GM19351 (cell line): ENCODE measurements at regions not wholly inside any gene's neighbourhood (a gene's known extent, or its start where the extent isn't known, plus 50 kb on each side); places are given as distances from the start of the nearest gene placed in this dataset.

Experiments
- ATAC-seq: cut with Tn5 transposase; IDR thresholded peaks from one replicate; pipeline ENCODE4 v1.9.1; 2021; ENCODE audit warnings: mild to moderate bottlenecking, moderate library complexity; ENCODE audit not compliant: unreplicated experiment

DNA sequence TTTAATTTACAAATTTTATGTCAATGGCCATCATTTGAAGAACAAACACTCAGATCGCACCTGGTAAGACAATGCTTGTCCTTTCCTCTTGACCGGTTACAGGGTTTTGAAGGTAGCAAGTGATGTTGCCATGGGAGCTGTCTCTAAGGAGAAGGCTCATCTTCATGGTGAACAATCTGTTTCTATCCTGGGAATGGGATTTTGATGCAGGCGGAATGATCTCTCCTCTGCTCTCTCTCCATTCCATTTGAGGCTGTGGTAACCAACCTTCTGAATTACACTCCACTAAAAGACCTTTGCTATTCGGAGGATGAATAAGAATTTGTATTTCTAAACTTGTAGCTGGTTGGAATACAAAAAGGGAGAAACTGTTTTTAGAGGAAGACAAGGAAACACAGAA, 57.9 kb upstream of the SLC5A9 start:
- no peak for ATAC-seq

DNA sequence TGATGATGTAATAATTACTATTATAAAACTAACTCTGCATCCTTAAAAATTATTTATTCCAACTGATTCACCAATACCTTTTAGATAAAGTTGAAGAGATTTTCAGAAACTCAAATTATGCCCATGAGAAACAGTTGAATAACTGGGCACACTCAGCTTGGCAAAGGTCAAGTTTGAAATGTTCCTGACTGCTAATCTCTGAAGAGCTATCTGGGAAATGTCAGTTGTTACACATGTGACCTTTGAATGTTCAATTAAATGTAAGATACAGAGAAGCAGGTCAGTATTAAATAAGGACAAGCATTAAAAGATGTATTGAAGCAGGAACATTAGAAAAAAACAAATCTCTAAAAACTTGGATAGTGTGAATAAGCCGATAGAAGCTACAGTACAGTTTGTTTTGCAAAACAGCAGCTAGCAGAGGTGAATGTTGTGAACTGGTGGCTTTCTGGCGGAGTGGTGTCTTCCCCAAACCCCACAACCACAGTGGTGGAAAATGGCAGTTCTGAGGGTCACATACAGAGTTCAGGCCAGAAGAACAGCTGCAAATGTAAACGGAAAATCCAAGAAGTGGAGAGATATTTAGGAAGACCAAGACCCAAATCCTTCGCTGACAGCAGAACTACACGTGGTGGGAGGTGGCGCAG, 61.9 kb upstream of the SLC5A9 start:
- no peak for ATAC-seq

DNA sequence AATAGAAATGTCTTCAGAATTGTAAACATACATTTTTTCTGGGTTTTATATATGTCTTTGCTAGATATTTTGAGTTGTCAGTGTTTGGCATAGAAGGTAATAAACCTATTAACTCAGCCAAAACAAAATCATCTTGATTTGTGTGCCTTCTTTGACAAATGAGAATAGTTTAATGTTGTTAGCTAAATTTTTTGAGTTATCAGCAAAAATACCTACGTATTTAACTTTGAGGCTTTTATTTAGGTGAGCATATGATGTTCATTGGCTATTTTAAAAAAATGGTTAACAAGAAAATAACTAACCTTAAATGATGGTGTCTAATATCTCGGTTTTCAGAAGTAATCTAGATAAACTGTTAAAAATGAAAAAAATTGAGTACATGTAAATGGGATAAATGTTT, 83.2 kb upstream of the SLC5A9 start:
- no peak for ATAC-seq

DNA sequence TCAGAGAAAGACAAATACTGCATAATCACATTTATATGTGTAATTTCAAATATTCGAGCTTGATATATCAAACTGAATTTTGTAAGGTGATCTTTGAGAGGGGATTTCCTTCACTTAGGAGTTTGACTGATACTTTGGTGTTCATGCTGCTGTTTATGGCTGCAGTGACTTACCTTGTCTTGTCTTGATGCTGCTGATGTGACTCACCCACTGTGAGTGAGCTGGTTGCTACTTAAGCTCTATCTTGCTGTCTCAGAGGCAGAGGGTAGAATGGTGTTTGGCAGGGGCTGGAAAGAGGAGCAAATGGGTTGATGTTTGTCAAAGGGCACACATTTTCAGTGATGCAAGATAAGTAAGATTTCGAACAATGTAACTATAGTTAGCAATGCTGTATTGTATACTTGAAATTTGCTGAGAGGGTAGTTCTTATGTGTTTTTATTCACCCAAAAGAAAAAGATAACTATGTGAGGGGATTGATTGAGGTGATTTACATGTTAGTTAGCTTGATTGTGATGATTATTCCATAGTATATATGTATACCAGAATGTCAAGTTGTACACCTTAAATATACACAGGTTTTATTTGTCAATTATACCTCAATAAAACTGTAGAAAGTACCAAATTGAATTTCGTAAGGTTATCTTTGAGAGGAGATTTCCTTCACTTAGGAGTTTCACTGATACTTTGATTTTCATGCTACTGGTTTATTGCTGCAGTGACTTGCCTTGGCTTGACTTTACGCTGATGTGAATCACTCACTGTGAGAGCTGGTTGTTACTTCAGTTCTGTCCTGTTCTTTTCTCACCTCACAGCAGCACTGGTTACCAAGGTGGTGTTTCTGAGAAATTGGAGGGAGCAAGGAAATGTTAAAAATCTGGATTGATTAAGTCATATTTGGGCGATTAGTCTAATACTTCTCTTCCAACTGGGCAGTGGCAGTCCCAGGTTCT, 94.5 kb upstream of the SLC5A9 start:
- no peak for ATAC-seq

DNA sequence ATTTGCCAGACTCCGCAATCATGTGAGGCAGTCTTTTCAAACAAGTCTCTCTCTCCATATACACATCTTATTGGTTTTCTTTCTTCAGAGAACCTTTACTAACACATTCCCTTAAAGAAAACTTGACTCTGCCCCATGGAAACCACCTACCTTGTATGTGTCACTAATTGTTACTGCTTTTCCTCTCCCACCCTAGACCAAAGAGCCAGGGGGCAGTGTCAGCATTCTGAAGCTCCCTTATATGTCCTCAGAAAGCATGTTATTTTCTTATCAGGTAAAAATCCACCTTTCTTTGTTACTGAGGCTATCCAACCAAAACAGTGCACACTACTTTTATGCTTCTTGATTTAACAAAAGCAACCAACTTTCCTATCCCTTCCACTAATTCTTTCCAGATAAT, 98.9 kb upstream of the SLC5A9 start:
- no peak for ATAC-seq

DNA sequence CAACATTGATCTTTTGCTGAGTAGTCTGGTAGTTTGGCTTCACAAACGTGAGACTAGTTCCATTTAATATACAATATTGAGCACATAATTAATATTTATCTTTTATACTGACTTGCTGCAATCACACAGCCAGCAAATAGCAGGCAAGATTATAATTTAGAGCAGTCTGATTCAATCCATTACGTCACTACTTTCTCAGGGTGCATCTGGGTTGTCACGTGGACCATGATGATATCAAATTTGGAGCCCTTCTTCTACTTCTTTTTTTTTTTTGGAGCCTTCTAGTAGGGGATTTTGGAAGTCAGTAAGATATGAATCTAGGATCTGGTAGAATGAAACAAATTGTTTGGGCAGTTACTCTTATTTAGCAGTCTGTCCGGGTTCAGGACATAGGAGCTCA, 100.6 kb upstream of the SLC5A9 start:
- ATAC-seq, result no peak

DNA sequence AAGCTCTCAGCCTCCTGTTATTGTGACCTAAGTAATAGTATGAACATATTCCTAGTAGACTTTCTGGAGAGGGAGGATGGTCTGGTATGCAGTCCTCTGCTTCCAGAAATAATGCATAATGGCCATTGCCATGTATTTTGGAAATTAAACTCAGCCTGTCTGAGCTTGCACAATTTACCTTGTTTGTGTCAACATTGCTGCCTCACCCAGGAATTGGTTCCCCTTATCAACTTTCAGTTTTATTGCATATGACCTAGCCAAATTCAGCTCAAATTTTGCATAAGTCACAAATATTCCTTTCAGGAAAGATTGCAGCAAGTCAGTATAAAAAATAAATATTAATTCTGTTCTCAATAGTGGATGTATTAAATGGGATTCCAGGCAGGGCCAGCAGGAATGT, 101.9 kb upstream of the SLC5A9 start:
- no peak for ATAC-seq

DNA sequence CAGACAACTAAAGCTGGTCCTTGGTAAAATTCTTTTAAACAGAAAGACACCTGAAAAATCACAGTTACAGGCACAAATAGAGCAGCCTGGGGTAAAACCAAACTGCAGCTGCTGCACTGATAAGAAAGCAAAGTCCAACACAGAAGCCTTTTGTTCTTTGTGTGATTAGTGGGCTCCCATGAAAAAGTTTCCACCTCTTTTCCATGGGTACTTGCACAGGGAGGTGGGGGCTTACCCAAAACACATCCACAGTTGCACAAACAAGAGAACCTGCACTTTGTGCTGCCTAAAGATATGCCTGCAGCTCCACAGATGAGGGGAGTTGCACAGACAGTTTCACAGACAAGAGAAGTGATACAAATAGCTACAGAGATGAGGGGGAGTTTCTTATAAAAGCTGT, 106.7 kb upstream of the SLC5A9 start:
- ATAC-seq, result no peak

DNA sequence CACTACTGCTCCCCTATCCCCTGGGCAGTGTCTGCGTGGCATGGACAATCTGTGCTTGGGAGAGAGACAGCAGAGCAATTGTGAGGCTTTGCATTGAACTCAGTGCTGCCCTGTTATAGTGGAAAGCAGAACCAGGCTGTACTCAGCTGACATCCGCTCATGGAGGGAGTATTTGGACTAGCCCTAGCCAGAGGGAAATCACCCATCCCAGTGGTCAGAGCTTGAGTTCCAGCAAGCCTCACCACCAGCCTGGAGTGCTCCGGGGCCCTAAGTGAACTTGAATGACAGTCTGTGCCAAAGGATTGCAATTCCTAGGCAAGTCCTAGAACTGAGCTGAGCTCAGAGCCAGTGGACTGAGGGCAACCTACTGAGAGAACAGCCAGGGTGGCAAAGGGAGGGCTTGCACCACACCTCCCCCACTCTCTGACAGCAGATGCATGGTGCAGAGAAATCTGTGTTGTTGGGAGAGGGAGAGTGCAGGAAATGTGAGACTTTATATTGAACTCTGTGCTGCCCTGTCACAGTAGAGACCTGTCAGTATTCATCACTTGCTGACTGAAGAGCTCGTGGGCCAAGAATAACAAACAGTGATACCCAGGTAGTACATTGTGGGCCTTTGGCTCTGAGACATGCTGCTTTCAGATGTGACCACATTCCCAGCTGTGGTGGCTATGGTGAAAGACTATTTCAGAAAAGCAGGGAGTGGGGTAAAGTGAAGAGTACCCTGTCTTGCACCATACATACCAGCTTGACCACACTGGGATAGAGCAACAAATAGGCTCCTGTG, 107.7 kb upstream of the SLC5A9 start:
- ATAC-seq, result no peak

DNA sequence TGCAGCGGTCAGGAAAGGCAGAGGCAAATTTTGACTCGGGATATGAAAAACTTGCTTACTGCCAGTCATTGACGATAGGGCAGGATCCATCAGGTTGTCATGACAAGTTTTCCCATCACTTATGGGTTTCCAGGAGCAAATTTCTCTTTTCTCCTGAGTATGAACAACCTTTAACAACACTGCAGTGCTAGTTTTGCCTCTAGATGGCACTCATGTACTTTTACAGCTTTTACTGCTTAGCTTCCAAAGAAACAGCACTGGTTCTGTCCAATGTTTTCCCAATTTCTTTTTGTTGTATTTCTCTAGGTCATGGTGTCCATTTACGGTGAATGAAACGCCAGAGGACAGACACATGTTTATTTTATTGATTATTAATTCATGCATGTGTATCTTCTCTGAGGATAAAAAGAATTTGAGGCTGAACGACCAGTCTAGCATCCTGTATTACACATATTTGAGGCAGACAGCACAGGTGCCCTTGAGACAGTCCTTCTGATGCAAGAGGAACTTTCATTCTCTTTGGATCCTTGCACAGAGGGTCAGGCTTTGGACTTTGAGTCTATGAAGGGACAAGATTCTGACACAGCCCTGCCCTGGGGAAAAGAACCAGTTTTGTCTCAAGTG, 112.3 kb upstream of the TRABD2B start:
- no peak for ATAC-seq

DNA sequence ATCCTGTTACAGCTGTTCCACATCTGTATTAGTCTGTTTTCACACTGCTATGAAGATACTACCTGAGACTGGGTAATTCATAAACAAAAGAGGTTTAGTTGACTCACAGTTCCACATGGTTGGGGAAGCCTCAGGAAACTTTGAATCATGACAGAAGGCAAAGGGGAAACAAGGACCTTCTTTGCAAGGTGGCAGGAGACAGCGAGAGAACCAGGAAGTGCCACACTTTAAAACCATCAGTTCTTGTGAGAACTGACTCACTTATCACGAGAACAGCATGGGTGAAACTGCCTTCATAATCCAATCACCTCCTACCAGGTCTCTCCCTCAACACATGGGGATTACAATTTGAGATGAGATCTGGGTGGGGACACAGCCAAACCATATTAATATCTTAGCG, 110.3 kb upstream of the TRABD2B start:
- ATAC-seq, result no peak

DNA sequence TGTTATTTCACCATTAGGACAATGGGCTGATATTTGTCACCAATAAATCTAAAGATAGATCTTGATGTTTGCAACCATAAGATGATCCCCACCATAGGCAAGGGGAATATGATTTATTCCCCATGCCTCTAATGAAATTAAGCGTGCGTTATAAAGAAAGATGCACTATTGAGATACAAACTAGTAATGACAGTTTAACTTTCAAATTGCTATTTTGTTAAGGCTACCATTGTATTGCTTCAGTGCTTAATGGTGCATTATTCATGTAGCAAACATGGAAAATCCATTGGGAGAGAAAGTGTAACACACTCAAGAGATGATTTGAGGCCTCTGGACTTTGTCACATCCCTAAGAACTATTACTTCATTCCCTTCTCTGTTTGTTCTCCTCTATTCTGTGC, 108.9 kb upstream of the TRABD2B start:
- no peak for ATAC-seq

DNA sequence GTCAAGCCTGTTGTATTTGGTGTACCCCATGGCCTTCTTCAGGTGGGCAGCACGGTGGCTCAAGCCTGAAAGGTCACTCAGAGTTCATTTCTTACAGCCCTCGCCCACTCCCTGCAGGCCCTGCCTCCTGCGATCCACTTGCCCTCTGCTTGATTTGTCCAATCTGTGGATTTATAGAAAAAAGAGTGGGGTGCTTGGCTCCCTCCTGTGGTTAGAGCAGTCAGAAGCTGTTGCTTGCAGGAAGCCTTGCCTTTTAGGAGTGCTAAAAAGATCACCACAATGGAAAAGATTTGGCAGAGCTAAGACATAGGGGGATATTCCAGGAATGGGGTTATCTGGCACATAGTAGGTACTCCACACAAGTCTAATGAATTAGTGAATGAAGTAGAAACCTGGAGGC, 108.0 kb upstream of the TRABD2B start:
- ATAC-seq, result no peak

DNA sequence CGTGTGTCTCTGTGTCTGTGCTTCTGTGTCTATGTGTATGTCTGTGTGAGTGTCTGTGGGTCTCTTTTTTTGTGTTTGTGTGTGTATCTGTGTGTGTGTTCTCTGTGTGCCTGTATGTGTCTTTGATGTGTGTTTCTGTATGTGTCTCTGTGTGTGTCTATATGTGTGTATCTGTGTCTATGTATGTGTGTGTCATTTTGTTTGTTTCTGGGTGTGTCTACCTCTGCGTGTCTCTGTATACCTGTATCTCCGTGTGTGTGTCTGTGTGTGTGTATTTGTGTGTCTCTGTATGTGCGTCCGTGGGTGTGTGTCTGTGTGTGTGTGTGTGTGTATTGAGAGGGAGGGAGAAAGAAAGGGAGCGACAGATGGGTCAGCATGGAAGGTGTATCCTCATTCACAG, 106.3 kb upstream of the TRABD2B start:
- no peak for ATAC-seq

DNA sequence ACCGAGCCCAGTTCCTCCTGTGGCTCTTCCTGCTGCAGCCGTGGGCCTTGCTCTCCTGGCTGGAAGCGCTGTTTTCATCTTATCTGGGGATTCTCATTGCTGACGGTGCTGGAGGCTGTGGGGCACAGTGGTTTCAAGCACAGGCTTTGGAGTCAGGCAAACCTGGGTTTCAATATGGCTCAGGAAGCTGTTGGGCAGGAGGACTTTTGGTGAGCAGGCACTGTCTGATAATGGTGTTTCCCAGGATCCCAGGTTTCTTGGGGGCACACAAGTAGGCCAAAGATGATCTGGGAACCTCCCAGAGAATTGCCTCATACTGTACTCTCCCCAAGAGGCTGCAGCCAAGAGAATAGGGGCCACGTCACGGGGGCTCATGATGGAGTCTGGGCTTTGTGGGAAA, 105.6 kb upstream of the TRABD2B start:
- no peak for ATAC-seq

DNA sequence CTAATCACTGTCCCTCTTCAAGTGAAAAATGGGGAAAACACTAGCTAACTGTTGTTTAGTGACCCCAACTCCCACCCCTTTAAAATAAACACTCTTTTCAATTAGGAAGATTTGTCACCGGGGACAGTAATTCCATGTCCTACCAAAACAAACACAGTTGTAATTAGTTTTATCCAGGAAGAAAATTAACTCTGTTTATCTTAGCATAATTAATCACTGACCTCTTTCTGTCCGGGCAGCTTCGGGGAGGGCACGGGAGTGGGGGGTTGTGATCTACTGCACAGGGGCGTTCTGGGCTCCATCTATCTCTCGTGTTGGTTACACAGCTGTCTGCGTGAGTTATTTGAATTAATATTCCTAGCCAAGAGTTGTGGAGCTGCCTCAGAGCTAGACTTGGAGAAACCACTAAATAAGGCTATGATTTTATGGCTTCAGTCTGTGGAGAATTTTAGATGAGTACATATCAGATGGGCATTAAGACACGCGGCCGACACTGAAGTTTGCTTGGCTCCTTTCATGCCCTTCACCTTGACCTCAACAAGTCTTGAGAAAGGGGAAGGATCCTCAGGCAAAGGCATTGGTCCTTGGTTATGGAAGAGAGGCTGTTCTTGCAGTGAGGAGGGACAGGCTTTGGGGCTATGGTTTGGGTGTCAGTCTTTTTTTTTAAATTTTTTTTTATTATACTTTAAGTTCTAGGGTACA, 102.0 kb upstream of the TRABD2B start:
- no peak for ATAC-seq

DNA sequence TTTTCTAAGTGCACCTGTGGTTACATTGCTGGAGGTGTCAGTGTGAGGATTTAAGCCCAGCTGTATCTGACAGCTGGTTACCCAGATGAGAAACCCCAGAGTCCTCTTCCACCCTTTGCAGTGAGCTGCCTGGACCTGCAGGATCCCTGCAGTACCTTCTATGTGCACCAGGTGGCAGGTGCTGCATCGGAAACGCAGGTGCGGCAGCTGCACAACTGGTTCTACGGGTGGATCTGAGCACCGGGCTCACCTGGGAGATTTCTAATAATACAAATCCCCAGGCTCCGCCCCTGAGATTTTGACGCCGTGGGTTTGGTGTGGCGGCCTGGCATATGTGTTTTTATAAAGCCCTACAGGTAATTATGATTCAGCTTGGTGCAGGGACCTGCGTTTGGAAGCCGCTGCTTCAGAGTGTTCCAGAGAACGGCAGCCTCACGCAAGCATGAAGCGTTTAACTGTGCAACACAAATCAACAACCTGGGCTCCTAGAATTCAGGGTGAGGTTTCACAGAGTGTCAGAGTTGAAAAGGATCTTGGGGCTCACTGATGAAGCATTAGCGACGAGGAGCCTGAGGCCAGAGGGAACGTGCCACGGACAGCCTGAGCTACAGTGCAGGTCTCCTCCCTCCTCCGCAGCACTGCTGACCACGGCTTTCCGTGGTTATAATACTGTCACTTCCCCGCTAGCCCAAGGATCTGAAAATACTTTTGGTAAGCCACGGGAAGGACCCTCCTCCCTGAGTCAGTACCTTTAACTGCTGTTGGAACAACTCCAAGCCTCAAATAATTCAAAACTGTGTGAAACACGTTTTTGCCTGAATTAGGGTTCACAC, 96.7 kb upstream of the TRABD2B start:
- ATAC-seq, result peak; percentile 99

DNA sequence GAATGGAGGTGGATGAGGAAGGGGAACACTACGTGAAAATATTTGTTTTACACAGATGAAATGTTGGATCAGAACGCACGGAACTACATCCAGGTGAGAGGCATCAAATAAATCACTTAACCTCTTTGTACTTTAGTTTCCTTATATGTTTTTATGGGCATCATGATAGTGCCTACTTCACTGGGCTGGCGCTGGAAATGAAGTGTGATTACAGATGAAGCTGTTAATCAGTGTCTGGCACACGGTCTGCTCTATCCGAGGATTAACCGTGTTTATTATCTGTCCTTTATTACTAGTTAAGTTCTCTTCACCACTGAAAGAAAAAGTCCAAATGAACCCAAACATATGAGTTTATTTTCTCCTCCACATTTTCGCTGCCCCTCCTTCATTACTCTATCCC, 96.0 kb upstream of the TRABD2B start:
- ATAC-seq, result no peak

DNA sequence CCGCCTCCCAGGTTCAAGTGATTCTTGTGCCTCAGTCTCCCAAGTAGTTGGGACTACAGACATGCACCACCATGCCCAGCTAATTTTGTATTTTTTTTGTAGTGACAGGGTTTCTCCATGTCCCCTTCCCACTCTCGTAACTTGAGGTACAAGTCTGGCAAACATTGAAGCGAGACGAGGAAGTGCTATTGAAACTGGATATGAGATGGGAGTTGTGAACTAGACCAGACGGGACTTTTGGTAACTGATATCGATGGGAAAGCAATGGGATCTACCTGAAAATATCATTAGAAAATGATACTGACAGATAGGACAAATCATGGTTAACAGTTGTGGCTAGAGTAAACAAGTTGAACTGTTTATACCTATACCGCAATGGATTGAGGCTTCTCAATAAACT, 95.2 kb upstream of the TRABD2B start:
- ATAC-seq, result no peak
